Cardiac septum (tissue), 1 donor: ENCODE measurements at regions not wholly inside any gene's neighbourhood (a gene's known extent, or its start where the extent isn't known, plus 50 kb on each side); places are given as distances from the start of the nearest gene placed in this dataset.

Experiments used
- DNase-seq: peaks from one replicate; pipeline ENCODE4 v3.0.0-alpha.2; 2020; ENCODE audit warnings: low spot score
- intact Hi-C: fragments of 100-400 bp; cut with DNase I; formaldehyde crosslinking; loops from one replicate; pipeline ENCODE4 v1.14.0; 2022
- donor health status: DM: no; HTN: no; CAD: no.

DNA sequence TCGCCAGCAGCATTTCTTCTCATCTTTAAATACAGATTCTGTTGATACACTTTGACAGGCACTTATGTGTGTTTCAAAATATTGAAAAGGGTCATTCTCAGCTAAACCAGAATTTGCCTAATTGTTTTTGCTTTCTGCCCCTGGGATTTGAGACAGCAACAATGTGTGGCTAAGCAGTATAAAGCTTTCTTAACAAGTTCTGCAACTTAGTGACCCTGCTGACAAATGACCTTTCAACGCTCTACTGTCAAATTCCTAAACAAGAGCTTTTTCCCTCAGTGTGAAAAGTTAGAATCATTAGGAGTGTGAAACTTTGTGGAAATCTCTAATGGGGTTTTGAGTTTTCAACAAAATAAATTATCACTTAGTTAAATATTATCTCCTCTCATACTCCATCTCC is 414.6 kb downstream of the RFPL4B start:
- intact Hi-C loops = no loop called here

DNA sequence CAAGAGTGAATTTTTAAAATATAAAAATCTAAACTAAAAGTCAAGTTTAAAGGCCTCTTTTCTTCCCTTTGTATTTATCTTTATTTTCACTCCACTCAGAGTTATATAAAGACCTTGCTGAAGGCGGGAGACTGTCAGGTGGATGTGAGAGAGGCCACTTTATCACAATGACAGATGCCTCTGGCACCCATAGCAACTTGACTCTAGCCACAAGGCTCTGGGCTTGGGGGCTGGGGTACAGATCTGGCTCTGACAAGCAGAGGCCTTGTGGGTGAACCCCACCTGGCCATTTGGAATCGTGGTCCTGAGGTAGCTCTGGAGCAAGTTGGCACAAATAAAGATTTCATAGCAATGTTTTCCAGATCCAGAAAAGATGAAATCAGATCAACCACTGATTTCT is 417.2 kb downstream of the RFPL4B start:
- intact Hi-C loops = no loop called here
- DNase-seq = no peak

More for the DNA sequence above, 414.6 kb downstream of the RFPL4B start:
- DNase-seq = no peak

DNA sequence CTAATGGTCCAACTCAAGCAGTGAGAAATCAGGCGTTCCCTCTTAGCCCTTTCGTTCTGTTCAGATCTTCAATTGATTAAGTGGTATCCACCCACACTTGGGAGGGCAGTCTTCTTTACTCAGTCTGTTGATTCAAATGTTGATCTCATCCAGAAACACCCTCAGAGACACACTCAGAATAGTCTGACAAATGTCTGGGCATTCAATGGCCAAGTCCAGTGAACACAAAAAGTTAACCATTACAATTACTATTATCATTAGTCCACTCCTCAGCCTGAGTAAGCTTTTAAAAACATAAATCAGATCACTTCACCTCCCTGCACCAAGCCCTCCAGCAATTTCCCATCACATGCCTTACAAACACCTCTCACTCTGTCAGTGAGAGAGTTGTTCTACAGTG is 423.2 kb downstream of the RFPL4B start:
- no peak for DNase-seq
- intact Hi-C loops = no loop called here

DNA sequence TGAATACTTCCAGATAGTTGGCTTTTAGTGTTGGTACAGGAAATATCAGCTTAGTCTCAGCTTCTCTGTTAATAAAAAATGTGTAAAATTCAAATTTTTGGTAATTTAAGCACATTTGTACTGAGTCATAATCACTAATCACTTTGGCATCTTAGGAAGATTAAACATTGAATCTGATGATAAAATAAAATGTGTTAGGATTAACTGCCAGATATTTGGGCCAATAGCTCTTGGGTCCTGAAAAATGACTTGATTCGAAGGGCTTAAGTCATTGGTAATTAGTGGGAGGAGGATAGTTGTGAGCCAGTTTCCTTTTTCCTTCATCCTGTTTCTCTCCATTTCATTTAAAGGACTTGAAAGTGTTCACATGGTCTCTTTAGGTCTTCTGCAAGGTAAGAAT is 426.1 kb downstream of the RFPL4B start:
- intact Hi-C loops = no loop called here
- no peak for DNase-seq

DNA sequence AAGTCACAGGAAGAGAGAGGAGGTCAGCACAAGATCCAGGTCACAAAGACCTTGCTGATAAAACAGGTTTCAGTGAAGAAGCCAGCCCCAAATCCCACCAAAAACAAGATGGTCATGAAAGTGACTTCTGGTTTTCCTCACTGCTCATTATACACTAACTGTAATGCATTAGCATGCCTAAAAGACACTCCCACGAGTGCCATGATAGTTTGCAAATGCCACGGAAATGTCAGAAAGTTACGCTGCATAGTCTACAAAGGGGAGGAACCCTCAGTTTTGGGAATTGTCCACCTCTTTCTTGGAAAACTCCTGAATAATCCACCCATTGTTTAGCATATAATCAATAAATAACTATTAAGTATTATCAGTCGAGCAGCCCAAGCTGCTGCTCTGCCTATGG is 427.2 kb downstream of the RFPL4B start:
- intact Hi-C loops = no loop called here

DNA sequence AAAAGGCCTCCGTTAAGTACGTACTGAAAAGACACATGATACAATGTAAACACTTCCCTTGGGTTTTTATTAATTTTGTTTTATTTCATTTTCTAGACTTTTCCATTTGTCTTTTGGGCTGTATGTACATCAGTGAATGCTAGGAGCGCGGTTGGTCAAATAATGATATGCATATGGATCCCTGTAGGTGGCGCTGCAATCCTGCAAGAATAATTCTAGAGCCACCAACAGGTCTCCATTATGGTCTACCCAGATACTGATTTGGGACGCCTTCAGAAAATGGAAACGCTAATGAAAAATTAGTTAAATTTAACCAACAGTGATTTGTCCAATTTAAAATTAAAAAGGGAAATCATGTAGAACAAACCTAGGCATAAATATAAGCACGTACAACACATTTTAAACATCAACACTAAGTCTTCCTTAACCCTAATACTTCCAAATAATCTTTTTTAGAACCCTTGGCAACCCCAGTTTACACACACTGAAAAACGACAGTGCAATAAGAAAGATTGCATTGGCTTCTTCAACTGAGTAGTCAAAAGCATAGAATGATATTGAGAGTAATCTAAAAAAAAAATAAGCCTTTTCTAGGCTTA is 433.5 kb downstream of the RFPL4B start:
- DNase-seq = no peak
- intact Hi-C loops = loop anchor here (5.0 to 10.0 kb wide), 3 partner anchors 714 to 1124 kb away; partner anchors contain the start of gene MARCKS

More for the DNA sequence above, 427.2 kb downstream of the RFPL4B start:
- DNase-seq = no peak

DNA sequence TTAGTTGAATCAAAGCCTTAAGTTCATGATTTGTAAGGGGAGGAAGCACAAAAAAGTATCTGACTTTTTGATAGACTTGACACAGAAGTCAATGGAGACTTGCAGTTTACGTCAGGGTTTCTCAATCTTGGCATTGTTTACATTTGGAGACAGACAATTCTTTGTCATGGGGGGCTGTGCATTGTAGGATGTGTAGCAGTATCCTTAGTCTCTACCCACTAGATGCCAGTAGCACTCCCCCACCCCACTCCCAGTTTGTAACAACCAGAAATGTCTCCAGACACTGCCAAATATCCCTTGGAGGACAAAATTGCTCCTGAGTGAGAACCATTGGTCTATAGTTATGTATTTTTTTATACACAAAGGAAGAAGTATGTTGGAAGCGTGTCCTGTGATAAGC is 434.1 kb downstream of the RFPL4B start:
- intact Hi-C loops = loop anchor here (5.0 to 10.0 kb wide), 3 partner anchors 714 to 1124 kb away; partner anchors contain the start of gene MARCKS
- DNase-seq = no peak

DNA sequence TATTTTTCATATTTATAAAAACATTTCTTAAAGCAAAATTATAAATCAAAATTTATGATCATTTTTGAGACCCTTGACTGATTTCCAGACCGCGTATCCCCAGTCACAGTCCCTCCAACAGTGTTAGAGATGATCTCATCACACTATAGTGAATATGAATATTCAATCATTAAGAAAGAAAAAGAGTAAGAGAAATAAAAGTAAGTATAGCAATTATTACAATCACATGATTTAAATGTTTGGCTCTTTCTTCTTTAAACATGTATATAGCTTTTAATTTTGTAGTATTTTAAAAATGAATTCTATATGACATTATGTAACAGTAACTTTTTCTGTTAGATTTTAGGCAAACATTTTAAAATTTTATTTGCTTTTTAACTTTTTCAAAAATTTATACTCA is 438.3 kb downstream of the RFPL4B start:
- intact Hi-C loops = loop anchor here (10.0 kb wide), 2 partner anchors 709 to 1119 kb away; no protein-coding TSS in a partner anchor
- no peak for DNase-seq

DNA sequence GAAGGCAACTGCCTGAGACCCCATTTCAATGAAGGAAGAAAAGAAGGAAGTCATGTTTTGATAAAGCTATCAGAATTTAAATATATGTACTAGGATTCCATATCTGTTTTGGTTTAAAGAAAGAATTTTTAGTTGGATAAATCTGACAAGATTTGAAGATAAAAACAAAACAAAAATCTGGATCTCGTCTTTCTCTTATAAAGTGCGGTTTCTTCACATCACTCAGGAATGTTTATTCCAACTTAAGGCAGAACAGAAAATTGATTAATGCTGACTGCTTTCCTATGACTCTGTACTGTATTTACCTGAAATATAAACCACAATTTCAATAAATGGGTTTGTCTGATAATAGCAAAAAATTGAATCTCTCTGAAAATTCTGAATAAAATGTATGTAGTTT is 439.7 kb downstream of the RFPL4B start:
- intact Hi-C loops = loop anchor here (10.0 kb wide), 2 partner anchors 708 to 1118 kb away; no protein-coding TSS in a partner anchor
- no peak for DNase-seq

DNA sequence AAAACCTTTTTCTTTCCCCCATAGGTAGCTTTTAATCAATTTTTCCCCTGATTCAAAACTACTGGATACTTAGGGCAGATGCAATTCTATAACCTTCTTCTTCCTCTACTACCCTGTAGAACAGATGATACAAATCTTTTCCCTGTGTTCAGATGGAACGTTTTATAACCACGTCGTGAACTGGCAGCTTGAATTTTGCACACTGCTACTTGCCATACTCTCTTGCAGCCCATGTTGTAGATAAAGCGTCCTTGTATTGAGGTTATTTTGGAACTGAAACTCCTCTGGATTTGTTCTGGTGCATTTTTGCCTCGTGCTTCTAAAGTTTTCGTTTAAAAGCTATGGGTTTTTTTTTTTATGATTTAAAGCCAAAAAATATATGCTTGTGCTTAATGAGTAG is 440.2 kb downstream of the RFPL4B start:
- intact Hi-C loops = loop anchor here (10.0 kb wide), 2 partner anchors 707 to 1117 kb away; no protein-coding TSS in a partner anchor
- no peak for DNase-seq

DNA sequence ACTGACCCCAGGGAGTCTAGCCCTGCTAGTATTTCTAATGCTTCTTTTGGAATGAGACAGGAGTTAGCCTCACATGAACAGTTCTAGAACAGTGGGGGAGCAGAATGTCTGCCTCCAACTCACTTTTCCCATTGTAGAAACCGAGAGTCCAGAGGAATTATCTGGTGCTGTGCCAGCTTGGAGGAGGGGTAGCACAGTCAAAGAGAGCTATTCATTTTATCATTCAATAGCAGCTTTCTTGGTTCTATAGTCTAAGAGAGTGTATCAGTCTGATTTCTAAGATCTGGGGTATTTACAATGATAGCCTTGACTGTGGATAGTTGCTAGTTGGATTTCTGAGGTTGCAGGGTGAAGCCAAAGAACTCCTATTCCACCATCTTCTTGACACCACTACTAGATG is 448.2 kb downstream of the RFPL4B start:
- intact Hi-C loops = no loop called here
- DNase-seq = no peak

DNA sequence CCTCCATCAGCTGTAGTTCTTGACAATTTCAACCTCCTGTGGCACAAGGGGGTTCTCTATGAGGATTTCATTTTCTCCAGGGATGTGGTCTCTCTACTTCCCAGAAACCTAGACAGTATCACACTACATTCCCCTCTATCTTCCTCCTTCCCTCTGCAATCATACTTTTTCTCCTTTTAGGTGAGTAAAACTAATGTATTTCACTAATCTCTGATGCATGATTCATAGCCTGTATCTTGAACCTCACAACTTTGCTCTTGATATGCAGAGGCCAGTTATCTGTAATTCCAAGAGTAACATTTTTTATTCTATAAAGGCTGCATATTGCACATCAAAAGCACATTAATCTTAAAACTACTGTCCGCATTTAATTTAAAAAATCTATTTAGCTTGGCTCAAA is 449.6 kb downstream of the RFPL4B start:
- DNase-seq = no peak
- intact Hi-C loops = no loop called here

DNA sequence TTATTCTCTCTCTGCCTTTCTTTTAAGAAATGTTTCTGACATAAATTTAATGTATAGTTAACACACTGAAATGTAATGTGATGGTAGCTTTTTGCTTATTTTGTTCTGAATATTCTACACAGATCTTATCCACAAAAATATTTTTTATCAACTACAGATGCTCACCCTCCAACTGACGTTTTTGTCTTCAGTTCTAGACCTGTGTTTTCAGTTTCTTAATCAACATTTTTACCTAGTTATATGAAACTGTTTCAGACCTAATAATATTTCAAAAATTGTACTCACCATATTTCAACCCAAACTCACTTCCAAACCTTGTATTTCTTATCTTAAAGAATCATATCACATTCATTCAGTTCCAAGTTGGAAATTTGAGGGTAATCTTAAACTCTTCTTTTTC is 452.8 kb downstream of the RFPL4B start:
- intact Hi-C loops = no loop called here
- no peak for DNase-seq

DNA sequence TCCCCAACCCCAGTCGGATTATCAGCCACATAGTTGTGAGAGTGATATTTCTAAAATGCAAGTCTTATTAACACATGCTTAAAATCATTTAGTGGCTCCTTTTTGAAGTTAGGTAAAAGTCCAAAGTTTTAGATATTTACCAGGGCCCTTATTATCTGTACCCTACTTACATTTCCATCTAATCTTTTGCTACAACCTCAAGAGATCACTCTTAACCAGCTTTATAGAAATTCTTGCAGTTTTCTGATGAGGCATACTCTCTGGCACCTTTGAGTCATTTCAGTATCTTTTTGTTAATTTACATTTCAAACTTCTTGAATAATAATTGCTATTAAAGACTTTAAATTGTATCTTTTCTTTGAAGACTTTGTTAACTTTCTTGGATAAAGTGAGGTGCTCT is 453.3 kb downstream of the RFPL4B start:
- intact Hi-C loops = no loop called here

DNA sequence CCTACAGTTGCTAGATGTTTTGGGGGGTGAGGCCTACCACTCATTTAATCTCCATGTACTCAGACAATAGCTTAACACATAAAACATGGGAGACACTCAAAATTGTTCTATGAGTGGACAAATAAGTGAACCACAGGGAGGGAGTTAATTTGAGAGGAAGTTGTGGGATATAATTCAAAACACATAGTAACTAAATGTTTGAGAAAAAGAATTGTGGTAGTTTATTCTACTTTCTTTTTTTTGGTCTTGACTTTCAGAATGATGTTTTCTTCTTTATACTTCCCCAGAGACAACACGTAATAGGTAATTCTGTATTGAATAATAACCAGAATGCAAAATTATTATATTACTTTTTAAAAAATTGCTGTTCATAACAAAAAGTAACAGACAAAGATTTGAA is 453.8 kb downstream of the RFPL4B start:
- DNase-seq = no peak
- intact Hi-C loops = no loop called here

More for the DNA sequence above, 453.3 kb downstream of the RFPL4B start:
- DNase-seq = no peak

DNA sequence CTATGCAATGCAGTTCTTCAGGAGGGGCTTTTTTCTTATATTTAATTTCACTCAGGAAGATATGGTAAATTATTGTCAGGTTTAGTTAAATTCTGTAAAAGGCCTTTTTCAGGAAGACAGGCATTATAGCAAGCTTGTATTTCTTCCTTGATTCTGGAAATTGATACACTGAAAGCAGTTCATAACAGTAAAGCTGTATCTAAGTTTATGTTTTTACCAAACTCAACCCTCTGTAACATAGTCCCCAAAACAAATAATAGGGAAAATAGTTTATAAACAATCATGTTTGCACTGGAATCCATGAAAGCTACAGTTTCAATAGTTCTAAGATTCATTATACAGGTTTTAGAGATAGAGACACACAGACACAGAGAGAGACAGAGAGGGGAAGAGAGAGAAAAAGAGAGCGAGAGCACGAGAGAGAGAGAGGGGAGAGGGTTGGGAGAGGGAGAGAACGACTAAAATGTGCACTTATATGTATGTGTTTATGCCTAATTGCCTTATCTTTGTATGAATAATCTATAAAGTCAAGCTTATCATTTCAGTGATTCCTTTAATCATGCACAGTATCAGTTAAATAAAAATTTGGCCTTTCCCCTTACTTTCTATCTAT is 454.4 kb downstream of the RFPL4B start:
- intact Hi-C loops = no loop called here
- DNase-seq = no peak

DNA sequence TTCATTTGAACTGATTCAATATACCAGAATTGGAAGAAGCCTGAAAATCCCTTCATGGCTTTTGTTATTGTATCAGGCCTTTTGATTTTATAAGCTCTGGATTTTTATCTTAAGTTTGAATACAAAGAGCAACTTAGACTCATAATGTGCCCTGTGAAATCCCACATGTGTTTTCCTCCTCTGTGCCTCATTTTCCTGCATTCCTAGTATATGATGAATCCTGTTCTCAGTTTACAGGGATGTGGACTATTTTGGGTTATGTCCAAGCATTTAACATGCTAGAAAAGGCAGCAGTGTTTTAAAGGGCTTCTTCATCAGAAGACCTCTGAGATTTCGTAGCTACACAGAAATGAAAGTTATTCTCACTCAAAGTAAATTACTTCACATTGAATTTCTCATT is 455.0 kb downstream of the RFPL4B start:
- no peak for DNase-seq
- intact Hi-C loops = no loop called here

DNA sequence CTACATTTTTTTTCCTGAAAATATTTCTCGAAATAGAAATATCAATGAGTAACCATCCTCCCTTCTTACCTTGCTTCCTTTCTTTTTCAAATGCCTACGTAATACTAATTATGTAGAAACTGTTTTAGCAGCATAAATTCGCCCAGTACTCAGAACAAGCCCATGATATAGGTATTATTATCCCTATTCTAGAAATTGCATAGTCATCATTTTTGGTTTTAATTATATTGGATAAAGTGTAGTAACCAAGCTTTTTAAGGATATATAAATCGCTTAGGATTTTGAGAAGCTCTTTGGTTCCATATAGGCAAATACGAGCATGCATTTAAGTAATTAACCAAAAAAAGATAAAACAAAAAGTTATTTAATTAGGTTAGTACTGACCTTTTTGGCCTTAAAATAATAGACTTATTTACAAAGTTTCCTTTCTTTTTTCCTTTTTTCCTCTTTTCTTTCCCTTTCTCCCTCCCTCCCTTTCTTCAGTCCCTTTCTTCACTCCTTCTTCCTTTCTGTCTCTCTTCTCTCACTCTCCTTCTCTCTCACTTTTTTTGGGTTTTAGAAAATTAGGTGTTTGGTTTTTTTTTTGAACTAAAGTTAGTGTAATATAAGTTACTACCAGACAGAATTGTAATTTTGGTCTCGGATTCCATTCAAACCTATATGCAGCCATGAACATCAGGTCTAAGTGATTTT is 457.7 kb downstream of the RFPL4B start:
- no peak for DNase-seq
- intact Hi-C loops = no loop called here

DNA sequence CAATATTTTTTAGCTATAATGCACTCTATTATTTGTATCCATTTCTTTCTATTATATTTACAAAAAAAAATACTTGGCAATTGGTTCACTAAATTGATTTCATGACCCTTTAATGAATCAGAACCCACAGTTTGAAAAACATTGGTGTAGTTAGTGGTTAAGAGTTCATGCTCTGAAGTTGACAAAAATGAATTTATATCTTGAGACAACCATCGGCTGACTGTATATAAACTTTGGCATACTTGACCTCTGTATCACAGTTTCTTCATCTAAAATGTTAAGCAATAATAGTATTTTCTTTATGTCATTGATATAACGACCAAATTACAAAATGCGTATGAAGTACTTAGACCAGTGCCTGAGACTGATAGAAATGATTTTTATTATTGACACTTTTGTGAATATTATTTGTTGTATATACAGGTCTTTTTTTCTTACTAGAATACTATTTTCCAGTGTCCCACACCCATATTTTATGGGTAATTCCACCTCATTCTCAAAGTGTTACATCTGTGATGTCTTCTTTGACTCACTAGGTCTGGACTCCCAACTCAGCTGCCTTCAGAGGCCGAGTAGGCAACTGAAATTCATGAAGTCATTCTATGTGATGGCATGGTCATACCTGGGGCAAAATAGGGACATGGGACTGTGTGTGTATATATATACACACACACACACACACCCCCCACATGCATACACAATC is 459.2 kb downstream of the RFPL4B start:
- no peak for DNase-seq
- intact Hi-C loops = no loop called here

DNA sequence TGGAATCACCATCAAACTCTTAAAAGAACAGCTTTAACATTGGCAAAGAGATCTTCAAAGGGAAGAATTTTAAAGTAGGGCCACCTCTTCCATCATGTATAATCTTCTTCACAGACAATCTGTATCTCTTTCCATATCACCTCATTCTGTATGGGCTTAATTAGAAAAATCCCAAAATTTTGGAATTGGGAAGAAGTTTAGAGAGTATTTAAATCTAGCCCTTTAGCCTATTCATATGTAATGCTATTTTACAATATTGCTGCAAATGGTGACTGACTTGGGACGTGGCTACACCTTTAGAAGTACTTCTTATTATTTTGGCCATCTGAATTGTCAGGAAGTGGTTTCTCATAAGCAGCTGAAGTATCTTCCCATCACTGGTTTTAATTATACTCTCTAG is 474.3 kb downstream of the RFPL4B start:
- intact Hi-C loops = no loop called here
- DNase-seq = no peak
